ENCODE measurements at regions not wholly inside any gene's neighbourhood (a gene's known extent, or its start where the extent isn't known, plus 50 kb on each side); places are given as distances from the start of the nearest gene placed in this dataset.

DNA sequence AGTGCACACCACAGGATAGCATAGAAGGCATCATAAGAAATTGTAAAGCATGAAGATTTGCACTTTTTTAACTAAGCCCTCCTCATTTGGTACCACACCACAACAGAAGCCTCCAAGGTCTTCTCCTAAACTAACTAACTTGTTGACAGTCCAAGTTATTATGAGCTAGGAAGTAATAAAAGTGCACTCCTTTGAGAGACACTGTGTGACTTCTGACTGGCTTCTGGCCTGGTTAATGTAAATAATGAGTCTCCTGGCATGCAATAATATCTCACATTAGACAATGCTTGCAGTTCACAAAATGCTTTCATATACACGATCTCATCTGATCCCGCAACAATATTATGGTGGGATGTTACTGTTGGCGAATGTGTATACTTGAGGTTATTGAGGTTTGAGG lies 103.9 kb upstream of the SLC24A5 start:
- TF ChIP-seq PATZ1 (CRISPR knock-in tag; IDR thresholded peaks at IDR 0.05; ENCODE audit: borderline replicate concordance): no peak
- TF ChIP-seq ESRRG (CRISPR knock-in tag; IDR thresholded peaks at IDR 0.05): no peak

All from SK-N-SH treated with all-trans-retinoic acid at 6 μM for 48 hours (cell line).